Kidney (tissue), 13 donors: ENCODE measurements at regions not wholly inside any gene's neighbourhood (a gene's known extent, or its start where the extent isn't known, plus 50 kb on each side); places are given as distances from the start of the nearest gene placed in this dataset.
A peak's percentile ranks its signal among the peaks of the same experiment; 100 is the strongest.

Experiments
- DNase-seq, 5 donors: peaks; one replicate each; pipeline ENCODE4 v3.0.0-alpha.2; 2013 to 2020
- FAIRE-seq: peaks from 2 replicates; lab custom pipeline; 2012; peaks lifted over from hg19 to GRCh38; lab: Jason Lieb, UNC
- H3K27ac ChIP-seq, 2 donors: one replicate each; pipeline ENCODE4 v1.7.0; 2013; ENCODE audit warnings: low read depth in 2 of 2, low read length in 2 of 2, inconsistent platforms in 1 of 2
- H3K27me3 ChIP-seq: one replicate; pipeline ENCODE4 v1.7.1; 2013; ENCODE audit warnings: low read length, inconsistent platforms; ENCODE audit not compliant: control insufficient read depth, insufficient read depth
- H3K36me3 ChIP-seq, 3 donors: one replicate each; pipeline versions ENCODE4 v1.7.0 to v1.7.1; 2013; ENCODE audit warnings: low read length in 3 of 3, control low read depth in 1 of 3, inconsistent platforms in 1 of 3; ENCODE audit not compliant: insufficient read depth in 3 of 3, control insufficient read depth in 2 of 3
- H3K4me1 ChIP-seq, 3 donors: one replicate each; pipeline versions ENCODE4 v1.7.0 to v1.7.1; 2013; ENCODE audit warnings: low read length in 3 of 3, inconsistent platforms in 1 of 3, low read depth in 1 of 3; ENCODE audit not compliant: control insufficient read depth in 2 of 3, insufficient read depth in 2 of 3
- H3K4me3 ChIP-seq, 3 donors: one replicate each; pipeline versions ENCODE4 v1.7.0 to v1.8.1; 2013; ENCODE audit warnings: low read length in 3 of 3, control low read depth in 1 of 3, inconsistent platforms in 1 of 3
- H3K9ac ChIP-seq, 3 donors: one replicate each; pipeline versions ENCODE4 v1.7.0 to v1.7.1; 2013; ENCODE audit warnings: low read length in 3 of 3, control low read depth in 1 of 3, inconsistent platforms in 1 of 3
- H3K9me3 ChIP-seq, 3 donors: one replicate each; pipeline versions ENCODE4 v1.7.0 to v1.7.1; 2013; ENCODE audit warnings: low read length in 3 of 3, control low read depth in 1 of 3, inconsistent platforms in 1 of 3; ENCODE audit not compliant: control insufficient read depth in 2 of 3, insufficient read depth in 1 of 3
- intact Hi-C: fragments of 100-400 bp; cut with DNase I; formaldehyde crosslinking; loops from one replicate; pipeline ENCODE4 v1.11.1; 2022
- TF ChIP-seq, protein P1 (sequence below): IDR thresholded peaks from 3 replicates; pipeline ENCODE4 v1.5.1; 2012; ENCODE audit warnings: mild to moderate bottlenecking, moderate library complexity, borderline replicate concordance; ENCODE audit not compliant: insufficient read depth; ENCODE audit errors: extremely low read depth
- donor health status: control.
- donor health status: control.
- donor health status: control.
- donor health status: control.
- donor health status: control.
- donor health status: DM: yes; HTN: yes; CAD: no.
- donor health status: Normal renal cell carcinoma (clear cell type).

DNA sequence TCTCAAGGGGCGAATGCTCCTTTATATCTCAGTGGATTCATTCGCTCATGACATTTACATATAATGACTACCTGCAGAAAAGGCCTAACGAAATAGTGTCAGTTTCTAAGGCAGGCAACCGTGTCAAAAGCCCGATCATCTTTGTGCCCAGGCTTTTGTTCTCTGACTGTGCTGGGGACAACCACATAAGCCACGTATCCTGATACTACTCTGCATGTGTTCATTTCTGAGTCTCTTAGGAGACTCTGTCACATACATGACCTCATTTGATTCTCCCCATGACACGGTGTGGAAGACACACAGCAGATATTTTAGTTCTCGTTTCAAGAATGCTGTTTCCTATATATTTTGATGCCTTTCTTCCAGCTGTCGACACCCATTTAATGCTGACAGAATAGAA is 598.5 kb downstream of the BNC2 start:
- Histone ChIP-seq H3K27me3 (no peaks in the 10 kb centered on the region), H3K9ac (no peak overlapping the region), H3K9me3 (no peaks in the 10 kb centered on the region), H3K27ac (no peak overlapping the region), H3K36me3 (no peaks in the 10 kb centered on the region), H3K4me3 (no peak overlapping the region), H3K4me1 (peaks cover 0 to 10% (median 5%) of the 10 kb centered on the region in 3 donors)
- FAIRE-seq (no peak), DNase-seq (no peak)
- intact Hi-C loops = no loop called here
- TF ChIP-seq, protein P1, sequence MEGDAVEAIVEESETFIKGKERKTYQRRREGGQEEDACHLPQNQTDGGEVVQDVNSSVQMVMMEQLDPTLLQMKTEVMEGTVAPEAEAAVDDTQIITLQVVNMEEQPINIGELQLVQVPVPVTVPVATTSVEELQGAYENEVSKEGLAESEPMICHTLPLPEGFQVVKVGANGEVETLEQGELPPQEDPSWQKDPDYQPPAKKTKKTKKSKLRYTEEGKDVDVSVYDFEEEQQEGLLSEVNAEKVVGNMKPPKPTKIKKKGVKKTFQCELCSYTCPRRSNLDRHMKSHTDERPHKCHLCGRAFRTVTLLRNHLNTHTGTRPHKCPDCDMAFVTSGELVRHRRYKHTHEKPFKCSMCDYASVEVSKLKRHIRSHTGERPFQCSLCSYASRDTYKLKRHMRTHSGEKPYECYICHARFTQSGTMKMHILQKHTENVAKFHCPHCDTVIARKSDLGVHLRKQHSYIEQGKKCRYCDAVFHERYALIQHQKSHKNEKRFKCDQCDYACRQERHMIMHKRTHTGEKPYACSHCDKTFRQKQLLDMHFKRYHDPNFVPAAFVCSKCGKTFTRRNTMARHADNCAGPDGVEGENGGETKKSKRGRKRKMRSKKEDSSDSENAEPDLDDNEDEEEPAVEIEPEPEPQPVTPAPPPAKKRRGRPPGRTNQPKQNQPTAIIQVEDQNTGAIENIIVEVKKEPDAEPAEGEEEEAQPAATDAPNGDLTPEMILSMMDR = no peak

DNA sequence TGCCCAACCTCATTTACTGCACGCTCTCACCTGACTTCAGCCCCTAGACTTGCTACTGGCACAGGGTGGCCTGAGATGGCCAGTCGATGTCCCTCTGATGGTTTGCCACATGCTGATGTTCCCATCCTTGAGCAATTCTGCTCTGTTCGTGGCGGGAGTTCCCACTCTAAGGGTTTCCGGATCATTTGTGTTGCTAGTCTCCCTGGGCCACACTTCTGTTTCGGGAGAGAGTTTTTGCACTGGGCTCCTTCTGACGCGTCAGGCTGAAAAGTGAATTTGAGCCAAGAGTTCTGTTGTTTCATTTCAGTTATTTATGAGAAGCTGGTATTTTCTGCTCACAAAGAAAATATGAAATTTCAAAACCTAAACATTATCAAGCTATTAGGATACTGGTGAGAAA is 597.7 kb downstream of the BNC2 start:
- no peaks in the 10 kb centered on the region for H3K9me3 ChIP-seq
- H3K4me1 ChIP-seq = peaks cover 0 to 10% (median 5%) of the 10 kb centered on the region in 3 donors
- DNase-seq (no peak), FAIRE-seq (no peak)
- no peak overlapping the region for H3K4me3 ChIP-seq
- TF ChIP-seq, protein P1 = no peak
- intact Hi-C loops = no loop called here
- no peak overlapping the region for H3K27ac ChIP-seq
- no peak overlapping the region for H3K9ac ChIP-seq
- H3K36me3 ChIP-seq = no peaks in the 10 kb centered on the region
- no peaks in the 10 kb centered on the region for H3K27me3 ChIP-seq

DNA sequence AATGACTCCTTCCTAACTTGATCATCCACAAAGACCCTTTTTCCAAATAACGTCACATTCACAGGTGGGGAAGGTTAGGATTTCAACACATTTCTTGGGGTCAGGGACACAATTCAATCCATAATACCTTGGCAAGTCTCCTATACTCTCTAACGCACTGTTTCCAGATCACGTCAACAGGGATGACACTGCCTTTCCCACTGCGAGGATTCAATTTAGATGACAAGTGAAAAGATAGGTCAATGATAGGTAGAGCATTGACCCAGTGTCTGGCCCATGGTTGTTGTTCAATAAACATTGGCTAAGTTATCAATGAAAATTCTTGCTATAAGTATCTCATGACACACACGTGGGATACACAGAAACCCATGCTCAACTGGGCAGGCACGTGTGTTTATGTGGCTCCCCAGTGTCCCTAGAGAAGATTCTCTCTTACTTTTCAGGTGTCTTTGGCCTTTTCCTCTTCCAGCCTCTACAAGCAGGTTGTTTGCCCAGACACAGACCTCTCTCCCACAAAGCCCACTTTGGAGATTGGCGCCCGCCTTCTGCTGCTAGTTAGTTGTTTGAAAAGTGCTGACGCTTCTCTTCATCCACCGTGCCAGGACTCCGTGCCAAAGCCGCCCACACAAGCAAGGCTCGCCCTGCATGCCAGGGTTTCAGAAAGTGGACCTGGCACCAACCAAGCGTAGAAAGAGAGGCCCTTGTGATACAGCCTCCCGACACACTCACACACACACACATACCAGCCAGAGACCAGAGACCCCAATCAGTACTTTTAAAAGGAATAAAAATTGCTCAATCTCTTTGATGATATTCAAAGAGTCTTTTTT is 594.5 kb downstream of the BNC2 start:
- no peak overlapping the region for H3K27ac ChIP-seq
- no peak for FAIRE-seq
- TF ChIP-seq, protein P1 = no peak

More for the DNA sequence above, 594.5 kb downstream of the BNC2 start:
- H3K4me3 ChIP-seq = no peak overlapping the region
- DNase-seq = peak in 1 of 5 donors; percentile 84
- peaks cover 0 to 17% (median 4%) of the 10 kb centered on the region in 3 donors for H3K4me1 ChIP-seq
- no peaks in the 10 kb centered on the region for H3K36me3 ChIP-seq
- H3K27me3 ChIP-seq = no peaks in the 10 kb centered on the region
- H3K9me3 ChIP-seq = no peaks in the 10 kb centered on the region
- H3K9ac ChIP-seq = no peak overlapping the region
- intact Hi-C loops = no loop called here
